ENCODE measurements at regions not wholly inside any gene's neighbourhood (a gene's known extent, or its start where the extent isn't known, plus 50 kb on each side); places are given as distances from the start of the nearest gene placed in this dataset.
A peak's percentile ranks its signal among the peaks of the same experiment; 100 is the strongest.

DNA sequence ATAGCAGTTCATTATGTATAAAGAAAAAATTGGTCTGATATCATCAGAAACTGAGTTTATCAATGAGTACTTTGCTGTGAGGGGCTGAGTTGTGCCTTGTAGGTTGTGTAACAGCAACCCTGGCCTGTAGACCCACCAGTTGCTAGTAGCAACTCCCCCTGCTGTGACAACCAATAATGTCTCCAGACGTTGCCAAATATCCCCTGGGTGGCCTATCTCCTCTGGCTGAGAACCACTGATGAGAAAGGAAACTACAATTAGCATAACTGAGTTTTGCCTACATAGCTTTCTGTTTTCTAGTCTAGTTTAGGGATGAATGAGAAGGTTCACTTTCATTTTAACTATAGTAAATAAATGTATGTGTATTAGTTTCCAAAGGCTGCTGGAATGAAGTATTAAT is 234.1 kb downstream of the CPE start:
- DNase-seq, result no peak

- DNase-seq, result no peak
These were observed 234.8 kb downstream of the CPE start for GRCh38 chr4:165613581-165613980.

GRCh38 chr4:165620913-165621312 is 242.1 kb downstream of the CPE start:
- no peak for DNase-seq

DNA sequence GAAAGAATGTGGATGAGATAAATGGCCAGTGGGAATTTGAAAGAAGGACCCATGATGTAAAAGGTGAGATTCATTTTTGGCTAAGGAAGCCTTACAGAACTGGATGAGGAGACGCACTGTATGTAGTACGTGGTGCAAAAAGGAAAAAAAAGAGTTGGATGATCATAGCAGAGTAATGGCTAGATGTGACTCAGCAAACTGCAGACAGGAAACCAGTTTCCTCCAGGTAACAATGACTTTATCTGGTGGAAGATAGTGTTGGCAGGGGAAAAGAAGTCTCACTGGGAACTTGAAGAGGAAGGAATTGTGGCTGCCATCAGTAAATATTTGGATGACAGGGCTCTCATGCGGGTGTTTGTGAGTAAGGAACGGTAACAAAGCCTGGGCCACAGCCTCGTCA is 243.2 kb downstream of the CPE start:
- DNase-seq, result no peak

DNA sequence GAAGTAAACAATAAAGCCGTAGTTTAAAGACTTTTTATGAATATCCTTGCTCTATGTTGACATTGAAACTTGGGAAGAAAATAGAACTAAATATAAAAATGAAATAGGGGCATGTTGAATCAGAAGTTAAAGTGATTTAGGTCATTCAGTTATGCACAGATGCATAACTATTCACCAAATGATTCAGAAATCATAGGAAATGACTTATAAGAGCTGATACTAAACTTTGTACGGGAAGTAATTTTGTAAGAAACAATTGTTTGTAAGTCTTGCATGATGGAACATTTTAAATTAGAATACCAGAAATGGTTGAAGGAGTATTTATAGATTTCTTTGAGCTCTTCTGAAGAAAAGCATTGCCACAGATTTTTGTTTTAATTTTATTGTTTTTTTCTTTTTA is 246.5 kb downstream of the CPE start:
- no peak for DNase-seq

- DNase-seq, result no peak
These were observed 246.7 kb upstream of the TLL1 start for GRCh38 chr4:165626316-165626715.

DNA sequence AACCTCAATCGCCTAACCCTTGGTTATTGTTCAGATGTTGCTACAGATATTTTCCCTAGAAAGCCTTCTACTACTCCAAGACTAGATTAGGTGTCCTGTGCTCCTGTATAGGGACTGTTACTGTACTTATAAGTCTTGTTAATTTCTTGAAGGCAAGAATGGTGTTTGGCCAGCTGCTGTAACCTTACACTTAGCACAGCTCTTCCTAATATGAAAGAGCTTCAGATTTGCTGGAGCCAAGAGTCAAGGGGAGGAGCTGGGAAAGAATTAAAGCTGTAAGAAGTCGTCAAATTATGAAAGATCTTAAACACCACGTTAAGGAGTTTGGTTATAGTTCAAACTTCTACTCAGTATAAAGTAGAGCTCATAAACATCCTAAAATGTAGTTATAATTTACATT is 245.9 kb upstream of the TLL1 start:
- no peak for DNase-seq

GRCh38 chr4:165627548-165627947 is 245.5 kb upstream of the TLL1 start:
- DNase-seq, result no peak

- DNase-seq, result no peak
These were observed 244.5 kb upstream of the TLL1 start for GRCh38 chr4:165628572-165628971.

DNA sequence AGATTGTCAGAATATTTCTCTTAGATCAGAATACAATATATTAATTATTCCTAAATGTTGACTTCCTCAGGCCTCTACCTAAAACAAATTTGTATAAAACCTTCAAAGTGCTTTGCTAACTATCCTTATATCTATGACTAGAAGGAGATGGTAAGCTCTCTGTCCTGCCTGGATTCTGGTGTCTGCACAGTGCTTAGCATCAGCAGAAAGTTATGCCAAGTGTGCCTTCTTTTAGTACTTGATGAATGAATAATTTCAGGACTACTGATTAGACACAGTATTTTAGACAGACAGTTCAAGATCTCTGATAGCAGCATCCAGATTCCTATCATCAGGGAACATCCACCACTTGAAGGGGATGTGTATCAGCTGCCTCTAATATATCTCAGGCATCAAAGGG is 242.4 kb upstream of the TLL1 start:
- DNase-seq, result no peak

GRCh38 chr4:165631208-165631894 is 241.7 kb upstream of the TLL1 start:
- no peak for DNase-seq

DNA sequence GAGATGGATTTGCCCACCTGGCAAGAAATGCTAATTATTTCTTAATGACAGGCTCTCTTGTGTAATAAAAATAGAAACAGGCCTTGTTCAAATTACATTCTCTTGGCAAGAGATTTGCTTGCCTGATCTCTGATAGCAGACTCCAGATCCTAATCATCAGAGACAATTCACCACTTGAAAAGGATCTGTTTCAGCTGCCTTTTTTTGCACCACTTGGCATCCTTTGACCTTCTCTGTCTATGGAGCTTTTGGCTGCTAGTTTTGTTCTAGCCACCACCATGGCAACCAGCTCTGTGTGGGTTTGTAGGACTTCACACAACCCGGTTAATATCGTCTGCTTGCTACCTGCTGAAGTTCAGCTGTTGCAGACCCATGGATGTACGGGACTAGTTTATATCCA is 241.1 kb upstream of the TLL1 start:
- DNase-seq, result no peak

DNA sequence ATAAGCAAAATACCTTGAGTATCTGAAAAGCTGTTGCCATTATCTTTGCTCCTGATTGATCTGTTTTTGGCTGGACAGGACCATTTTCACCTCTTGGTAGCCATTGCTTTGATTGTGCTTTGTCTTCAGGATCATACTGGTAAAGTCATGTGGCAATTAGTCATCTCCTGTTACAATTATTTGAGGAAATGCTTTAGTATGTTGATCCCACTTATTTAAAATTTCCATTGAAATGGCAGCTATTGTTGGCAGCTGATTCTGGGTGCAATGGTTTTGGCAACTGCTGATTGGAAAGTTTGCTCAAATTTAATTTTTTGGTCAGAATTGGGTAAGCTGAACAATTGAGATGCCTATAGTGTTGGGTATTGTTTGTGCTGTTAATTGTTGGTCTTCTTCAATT is 238.3 kb upstream of the TLL1 start:
- DNase-seq, result no peak

DNA sequence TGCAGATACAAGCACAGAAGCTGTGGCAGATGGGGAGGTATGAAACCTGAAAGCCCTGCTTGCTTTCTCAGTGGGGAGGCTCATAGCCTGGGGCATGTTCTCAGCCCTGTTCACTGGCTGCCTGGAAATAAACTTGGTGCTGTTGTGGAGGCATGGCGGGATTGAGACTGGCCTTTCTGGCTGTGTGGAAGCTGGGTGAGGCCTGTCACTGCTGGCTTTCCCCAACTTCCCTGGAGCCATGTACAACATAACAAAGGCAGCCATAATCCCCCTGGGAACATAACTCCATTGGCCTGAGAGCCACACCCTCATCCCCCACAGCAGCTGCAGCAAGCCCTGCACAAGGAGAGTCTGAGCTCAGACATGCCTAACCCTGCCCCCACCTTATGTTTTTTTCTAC is 237.7 kb upstream of the TLL1 start:
- peak; percentile 11 for DNase-seq

- no peak for DNase-seq
These were observed 237.1 kb upstream of the TLL1 start for GRCh38 chr4:165635951-165636350.

DNA sequence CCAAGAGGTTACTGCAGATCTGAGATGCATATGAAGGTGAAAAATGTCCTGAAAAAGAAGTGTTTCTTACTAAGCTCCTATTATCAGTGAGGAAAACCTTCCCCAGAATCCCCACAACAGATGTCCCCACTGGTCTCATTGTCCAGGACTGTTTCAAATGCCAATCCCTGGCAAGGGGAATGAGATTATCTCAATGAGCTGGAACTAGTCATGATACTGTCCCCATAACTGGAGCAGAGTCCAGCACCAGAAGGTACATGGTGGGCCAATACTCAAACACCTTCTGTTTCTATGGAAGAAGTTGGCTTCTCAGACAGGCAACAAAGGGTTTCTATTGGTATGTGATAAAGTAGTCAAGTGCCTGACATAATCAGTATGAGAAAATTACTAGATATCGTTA is 221.1 kb upstream of the TLL1 start:
- no peak for DNase-seq

GRCh38 chr4:165654556-165654955 is 218.5 kb upstream of the TLL1 start:
- no peak for DNase-seq

GRCh38 chr4:165656399-165656798 is 216.6 kb upstream of the TLL1 start:
- DNase-seq, result no peak

DNA sequence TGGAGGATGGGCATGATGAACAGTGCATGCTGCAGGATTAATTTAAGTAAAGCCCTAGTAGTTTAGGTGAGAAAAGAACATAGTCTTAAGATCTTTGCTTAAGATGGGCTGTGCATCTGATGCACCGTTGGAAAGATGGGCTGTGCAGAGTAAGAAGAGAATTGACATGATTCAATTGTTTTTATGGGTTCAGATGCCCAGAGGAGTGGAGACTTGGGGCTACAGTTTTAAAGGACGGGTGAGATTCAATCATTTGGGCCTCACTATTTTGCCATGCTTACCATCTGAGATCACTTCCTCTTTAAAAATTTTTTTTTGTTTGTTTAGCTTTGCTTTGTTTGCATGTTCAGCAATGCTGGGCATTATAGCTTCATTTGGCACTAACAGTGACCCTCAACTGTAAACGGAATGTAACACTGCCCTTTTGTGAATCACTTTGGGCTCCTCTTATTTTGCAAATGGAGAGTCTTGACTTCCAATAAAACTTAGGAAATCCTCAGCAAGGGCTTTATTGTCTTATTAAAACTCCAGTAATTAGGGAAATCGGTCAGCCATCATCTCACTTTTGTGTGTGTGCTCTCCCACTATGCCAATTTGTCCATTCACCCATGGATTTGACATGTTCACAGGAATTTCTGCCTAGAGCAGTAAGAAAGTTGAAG is 216.1 kb upstream of the TLL1 start:
- no peak for DNase-seq

DNA sequence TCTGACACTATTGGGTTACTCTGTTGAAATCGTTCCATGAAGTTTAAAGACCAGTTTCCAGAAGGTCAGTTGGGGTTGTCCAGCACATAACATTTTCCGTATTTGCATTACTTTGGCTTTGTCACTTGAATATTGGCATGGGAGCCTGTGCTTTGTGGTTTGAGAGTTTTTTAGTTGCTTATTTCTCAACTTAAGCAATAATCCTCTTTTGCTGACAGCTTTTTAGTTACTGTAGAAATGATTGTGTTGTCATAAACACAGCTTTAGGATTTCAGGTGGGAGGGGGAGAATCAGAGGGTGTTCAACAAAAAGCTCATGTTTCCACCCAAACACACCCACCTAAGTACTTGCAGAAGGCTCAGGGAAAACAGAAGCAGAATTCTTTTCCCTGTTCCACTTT is 210.7 kb upstream of the TLL1 start:
- no peak for DNase-seq

GRCh38 chr4:165663411-165663810 is 209.6 kb upstream of the TLL1 start:
- no peak for DNase-seq

- DNase-seq, result no peak
These were observed 206.2 kb upstream of the TLL1 start for GRCh38 chr4:165666836-165667235.

DNA sequence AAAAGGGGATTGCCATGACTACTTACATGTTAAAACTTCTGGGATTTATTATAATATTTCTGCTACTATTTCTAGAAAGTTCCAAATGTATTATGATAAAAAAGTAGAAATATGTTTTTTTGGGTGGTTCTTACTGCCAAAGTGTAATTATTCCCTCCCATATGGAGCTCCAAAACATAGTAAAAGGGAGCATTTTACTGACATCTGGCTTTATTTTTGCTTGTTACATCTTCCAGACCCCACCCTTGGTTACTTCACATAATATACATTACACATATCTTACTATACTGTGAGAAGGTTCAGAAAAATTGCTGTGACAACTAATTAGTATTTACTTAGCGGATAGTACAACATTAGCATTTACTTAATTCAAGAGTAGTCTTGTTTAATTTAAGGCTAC is 205.1 kb upstream of the TLL1 start:
- no peak for DNase-seq

- no peak for DNase-seq
These were observed 204.3 kb upstream of the TLL1 start for GRCh38 chr4:165668694-165669093.

DNA sequence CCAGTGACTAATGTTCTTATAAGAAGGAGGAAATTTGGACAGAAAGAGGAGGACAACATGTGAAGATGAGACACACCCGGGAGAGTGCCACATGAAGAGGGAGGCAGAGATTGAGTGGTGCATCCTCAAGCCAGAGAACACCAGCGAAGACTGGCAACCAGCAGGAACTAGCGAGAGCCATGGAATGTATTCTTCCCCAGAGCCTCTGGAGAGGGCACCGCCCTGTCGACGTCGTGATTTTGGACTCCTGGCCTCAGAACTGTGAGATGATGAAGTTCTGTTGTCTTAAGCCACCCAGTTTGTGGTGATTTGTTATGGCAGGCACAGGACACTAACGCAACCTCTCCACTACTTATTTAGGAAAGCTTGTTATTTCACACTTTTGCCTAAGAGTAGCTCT is 196.0 kb upstream of the TLL1 start:
- DNase-seq, result no peak

All from NCI-H1694 (cell line).